Liver (tissue), 8 donors: ENCODE measurements at regions not wholly inside any gene's neighbourhood (a gene's known extent, or its start where the extent isn't known, plus 50 kb on each side); places are given as distances from the start of the nearest gene placed in this dataset.

Experiments used
- DNase-seq: peaks from one replicate; pipeline ENCODE4 v3.0.0-alpha.2; 2017; ENCODE audit warnings: low spot score
- H3K27ac ChIP-seq, 2 donors: one replicate each; pipeline ENCODE4 v1.7.0; 2013; ENCODE audit warnings: inconsistent platforms in 2 of 2, low read length in 2 of 2, control low read depth in 1 of 2, low read depth in 1 of 2, mild to moderate bottlenecking in 1 of 2
- H3K27me3 ChIP-seq, 4 donors: one replicate each; pipeline versions ENCODE4 v1.6.1 to v1.7.0; 2013; ENCODE audit warnings: low read length in 3 of 4, inconsistent platforms in 1 of 4, mild to moderate bottlenecking in 1 of 4, moderate library complexity in 1 of 4; ENCODE audit not compliant: control insufficient read depth in 4 of 4, insufficient read depth in 4 of 4
- H3K36me3 ChIP-seq, 4 donors: one replicate each; pipeline versions ENCODE4 v1.6.1 to v1.7.0; 2013; ENCODE audit warnings: low read length in 3 of 4, mild to moderate bottlenecking in 3 of 4, low read depth in 1 of 4, moderate library complexity in 1 of 4; ENCODE audit not compliant: control insufficient read depth in 4 of 4, insufficient read depth in 3 of 4
- H3K4me1 ChIP-seq, 4 donors: one replicate each; pipeline versions ENCODE4 v1.6.1 to v1.7.0; 2013; ENCODE audit warnings: low read length in 3 of 4, mild to moderate bottlenecking in 3 of 4, moderate library complexity in 1 of 4; ENCODE audit not compliant: control insufficient read depth in 4 of 4, insufficient read depth in 4 of 4
- H3K4me3 ChIP-seq, 3 donors: one replicate each; pipeline versions ENCODE4 v1.6.1 to v1.7.0; 2013; ENCODE audit warnings: low read length in 3 of 3, control low read depth in 1 of 3, low read depth in 1 of 3, mild to moderate bottlenecking in 1 of 3
- H3K9ac ChIP-seq, 2 donors: one replicate each; pipeline ENCODE4 v1.7.0; 2013; ENCODE audit warnings: low read length in 2 of 2, mild to moderate bottlenecking in 2 of 2, moderate library complexity in 2 of 2, control low read depth in 1 of 2, low read depth in 1 of 2
- H3K9me3 ChIP-seq, 4 donors: one replicate each; pipeline versions ENCODE4 v1.6.1 to v1.7.0; 2013; ENCODE audit warnings: low read length in 3 of 4; ENCODE audit not compliant: control insufficient read depth in 4 of 4
- ATF3 ChIP-seq: IDR thresholded peaks from 2 replicates; pipeline ENCODE4 v1.6.1; 2016; ENCODE audit warnings: antibody characterized with exemption
- CTCF ChIP-seq: fragments of 150-350 bp; IDR thresholded peaks from 2 replicates; pipeline ENCODE4 v1.5.1; 2017; ENCODE audit warnings: improper control_type of control experiment, low read depth, low read length; ENCODE audit not compliant: missing input control
- EGR1 ChIP-seq, 2 donors: IDR thresholded peaks; 2 replicates each; pipeline ENCODE4 v1.6.1; 2016 to 2018; ENCODE audit warnings: antibody characterized with exemption in 2 of 2, low read depth in 2 of 2
- FOXA1 ChIP-seq: IDR thresholded peaks from 2 replicates; pipeline ENCODE4 v1.6.1; 2016; ENCODE audit warnings: antibody characterized with exemption
- FOXA2 ChIP-seq: IDR thresholded peaks from 2 replicates; pipeline ENCODE4 v1.6.1; 2016; ENCODE audit warnings: antibody characterized with exemption
- GABPA ChIP-seq, 2 donors: IDR thresholded peaks in 1 of 2; conservative IDR thresholded peaks in 1 of 2; 2 replicates each; pipeline ENCODE4 v1.6.1; 2016; ENCODE audit warnings: antibody characterized with exemption in 2 of 2, mild to moderate bottlenecking in 1 of 2, moderate library complexity in 1 of 2
- HNF4A ChIP-seq, 2 donors: conservative IDR thresholded peaks; 2 replicates each; pipeline ENCODE4 v1.6.1; 2016; ENCODE audit warnings: antibody characterized with exemption in 2 of 2, mild to moderate bottlenecking in 2 of 2
- HNF4G ChIP-seq: IDR thresholded peaks from 2 replicates; pipeline ENCODE4 v1.6.1; 2016; ENCODE audit warnings: antibody characterized with exemption
- JUND ChIP-seq, 2 donors: IDR thresholded peaks; 2 replicates each; pipeline ENCODE4 v1.6.1; 2016; ENCODE audit warnings: antibody characterized with exemption in 2 of 2
- MAX ChIP-seq: IDR thresholded peaks from 2 replicates; pipeline ENCODE4 v1.6.1; 2016; ENCODE audit warnings: antibody characterized with exemption
- NR2F2 ChIP-seq: IDR thresholded peaks from 2 replicates; pipeline ENCODE4 v1.6.1; 2016; ENCODE audit warnings: antibody characterized with exemption
- RAD21 ChIP-seq, 2 donors: IDR thresholded peaks; 2 replicates each; pipeline ENCODE4 v1.6.1; 2016; ENCODE audit warnings: antibody characterized with exemption in 2 of 2, mild to moderate bottlenecking in 2 of 2
- REST ChIP-seq: IDR thresholded peaks from 2 replicates; pipeline ENCODE4 v1.6.1; 2016; ENCODE audit warnings: antibody characterized with exemption, mild to moderate bottlenecking
- RXRA ChIP-seq, 2 donors: IDR thresholded peaks; 2 replicates each; pipeline ENCODE4 v1.6.1; 2017 to 2018; ENCODE audit warnings: antibody characterized with exemption in 2 of 2, mild to moderate bottlenecking in 1 of 2
- SP1 ChIP-seq: IDR thresholded peaks from 2 replicates; pipeline ENCODE4 v1.6.1; 2018; ENCODE audit warnings: antibody characterized with exemption, mild to moderate bottlenecking
- TAF1 ChIP-seq: conservative IDR thresholded peaks from 2 replicates; pipeline ENCODE4 v1.6.1; 2016; ENCODE audit warnings: antibody characterized with exemption, mild to moderate bottlenecking
- YY1 ChIP-seq: IDR thresholded peaks from 2 replicates; pipeline ENCODE4 v1.6.1; 2016; ENCODE audit warnings: antibody characterized with exemption, mild to moderate bottlenecking
- ZBTB33 ChIP-seq: IDR thresholded peaks from 2 replicates; pipeline ENCODE4 v1.6.1; 2016; ENCODE audit warnings: antibody characterized with exemption
- WGBS: extraction: QIAGEN DNeasy Blood & Tissue Kit; methylation state at CpG from one replicate; pipeline ENCODE4 v1.1.7; 2013; 5-methylcytosine and 5-hydroxymethylcytosine counted together
- donor health status: healthy.
- donor health status: healthy.
- donor health status: healthy.
- donor health status: healthy.
- donor health status: healthy.

- Histone ChIP-seq H3K27ac (no peak overlapping the region), H3K9ac (no peak overlapping the region), H3K27me3 (no peaks in the 10 kb centered on the region), H3K9me3 (no peaks in the 10 kb centered on the region), H3K4me1 (no peaks in the 10 kb centered on the region), H3K4me3 (no peak overlapping the region), H3K36me3 (no peaks in the 10 kb centered on the region)
- DNase-seq = no peak
- WGBS = 62% methylated on average over 2 of the region's 2 CpGs
- TF ChIP-seq FOXA1 = no peak
- no peak for TF ChIP-seq YY1
- no peak for TF ChIP-seq EGR1 (IDR thresholded peaks at IDR 0.05; ENCODE audit: low read depth in 2 of 2)
- TF ChIP-seq GABPA (IDR thresholded peaks at IDR 0.05 in 1 of 2, conservative IDR thresholded peaks at IDR 0.05 in 1 of 2) = no peak
- no peak for TF ChIP-seq ATF3
- no peak for TF ChIP-seq HNF4G
- TF ChIP-seq ZBTB33 = no peak
- TF ChIP-seq MAX = no peak
- no peak for TF ChIP-seq JUND (IDR thresholded peaks at IDR 0.05)
- no peak for TF ChIP-seq FOXA2
- no peak for TF ChIP-seq SP1
- no peak for TF ChIP-seq CTCF
- no peak for TF ChIP-seq RAD21 (IDR thresholded peaks at IDR 0.05)
- TF ChIP-seq REST = no peak
- TF ChIP-seq TAF1 = no peak
- TF ChIP-seq NR2F2 = no peak
- TF ChIP-seq HNF4A (conservative IDR thresholded peaks at IDR 0.05) = no peak
- no peak for TF ChIP-seq RXRA (IDR thresholded peaks at IDR 0.05)
Measured at GRCh38 chr3:118550122-118550521, 484.5 kb downstream of the IGSF11 start.

GRCh38 chr3:118550556-118550955 is 484.1 kb downstream of the IGSF11 start:
- Histone ChIP-seq H3K36me3 (no peaks in the 10 kb centered on the region), H3K4me1 (no peaks in the 10 kb centered on the region), H3K4me3 (no peak overlapping the region), H3K9ac (no peak overlapping the region), H3K27me3 (no peaks in the 10 kb centered on the region), H3K9me3 (no peaks in the 10 kb centered on the region), H3K27ac (no peak overlapping the region)
- TF ChIP-seq RXRA (IDR thresholded peaks at IDR 0.05) (no peak), JUND (IDR thresholded peaks at IDR 0.05) (no peak), TAF1 (no peak), FOXA1 (no peak), ATF3 (no peak), ZBTB33 (no peak)
- no peak for DNase-seq
